SJSA1 (cell line): ENCODE measurements at regions not wholly inside any gene's neighbourhood (a gene's known extent, or its start where the extent isn't known, plus 50 kb on each side); places are given as distances from the start of the nearest gene placed in this dataset.

ENCODE experiments used
- DNase-seq, 2 experiments: peaks; one replicate each; pipeline ENCODE4 v3.0.0-alpha.2; 2015 to 2020; ENCODE audit warnings: low spot score in 2 of 2, low read depth in 1 of 2
- H3K27ac ChIP-seq: fragments of 250-450 bp; sonication (Bioruptor Pico); 2 replicates; pipeline ENCODE4 v1.5.1; 2020; ENCODE audit warnings: mild to moderate bottlenecking, moderate library complexity
- H3K27me3 ChIP-seq: fragments of 250-450 bp; sonication (Bioruptor Pico); replicated peaks from 2 replicates; pipeline ENCODE4 v1.5.1; 2020; ENCODE audit warnings: mild to moderate bottlenecking, moderate library complexity
- H3K36me3 ChIP-seq: fragments of 250-450 bp; sonication (Bioruptor Pico); 2 replicates; pipeline ENCODE4 v1.5.1; 2020; ENCODE audit warnings: mild to moderate bottlenecking
- H3K4me1 ChIP-seq: fragments of 250-450 bp; sonication (Bioruptor Pico); replicated peaks from 2 replicates; pipeline ENCODE4 v1.6.1; 2021; ENCODE audit warnings: mild to moderate bottlenecking
- H3K4me3 ChIP-seq: fragments of 250-450 bp; sonication (Bioruptor Pico); 2 replicates; pipeline ENCODE4 v1.5.1; 2020; ENCODE audit warnings: mild to moderate bottlenecking
- H3K9me3 ChIP-seq: fragments of 250-450 bp; sonication (Bioruptor Pico); replicated peaks from 2 replicates; pipeline ENCODE4 v1.5.1; 2020; ENCODE audit warnings: mild to moderate bottlenecking

DNA sequence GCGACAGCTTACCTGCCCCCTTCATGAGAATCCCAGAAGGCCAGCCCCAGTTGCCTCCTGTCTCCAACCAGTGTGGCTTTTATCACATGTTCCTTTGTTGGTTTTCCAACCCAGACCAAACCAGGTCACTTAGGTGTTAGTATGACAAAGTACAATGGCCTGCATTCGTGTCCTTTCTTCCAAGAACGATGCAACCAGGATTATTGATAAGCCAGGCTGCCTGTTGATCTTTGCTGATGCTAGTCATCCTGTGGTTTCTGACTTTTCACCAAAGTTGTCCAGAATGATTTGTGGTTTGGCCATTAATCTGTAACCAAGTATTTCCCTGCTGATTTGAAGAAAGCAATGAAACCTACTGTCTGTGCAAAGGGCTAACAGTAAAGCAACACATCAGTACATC is 191.4 kb downstream of the CYLD start:
- Histone ChIP-seq H3K4me1 (no peaks in the 10 kb centered on the region), H3K27me3 (no peaks in the 10 kb centered on the region), H3K9me3 (no peaks in the 10 kb centered on the region), H3K4me3 (no peak overlapping the region), H3K36me3 (no peaks in the 10 kb centered on the region), H3K27ac (no peak overlapping the region)
- DNase-seq, result no peak

- no peaks in the 10 kb centered on the region for H3K36me3 ChIP-seq
- no peaks in the 10 kb centered on the region for H3K4me1 ChIP-seq
- no peak overlapping the region for H3K27ac ChIP-seq
- no peak for DNase-seq
- no peak overlapping the region for H3K4me3 ChIP-seq
- H3K27me3 ChIP-seq, result no peaks in the 10 kb centered on the region
- H3K9me3 ChIP-seq, result no peaks in the 10 kb centered on the region
Measured at GRCh38 chr16:50932348-50932935, 190.6 kb downstream of the CYLD start.

- Histone ChIP-seq H3K27ac (no peak overlapping the region), H3K9me3 (no peaks in the 10 kb centered on the region), H3K27me3 (no peaks in the 10 kb centered on the region), H3K4me3 (no peak overlapping the region), H3K4me1 (no peaks in the 10 kb centered on the region), H3K36me3 (no peaks in the 10 kb centered on the region)
- DNase-seq, result no peak
Measured at GRCh38 chr16:50928065-50928464, 186.2 kb downstream of the CYLD start.

DNA sequence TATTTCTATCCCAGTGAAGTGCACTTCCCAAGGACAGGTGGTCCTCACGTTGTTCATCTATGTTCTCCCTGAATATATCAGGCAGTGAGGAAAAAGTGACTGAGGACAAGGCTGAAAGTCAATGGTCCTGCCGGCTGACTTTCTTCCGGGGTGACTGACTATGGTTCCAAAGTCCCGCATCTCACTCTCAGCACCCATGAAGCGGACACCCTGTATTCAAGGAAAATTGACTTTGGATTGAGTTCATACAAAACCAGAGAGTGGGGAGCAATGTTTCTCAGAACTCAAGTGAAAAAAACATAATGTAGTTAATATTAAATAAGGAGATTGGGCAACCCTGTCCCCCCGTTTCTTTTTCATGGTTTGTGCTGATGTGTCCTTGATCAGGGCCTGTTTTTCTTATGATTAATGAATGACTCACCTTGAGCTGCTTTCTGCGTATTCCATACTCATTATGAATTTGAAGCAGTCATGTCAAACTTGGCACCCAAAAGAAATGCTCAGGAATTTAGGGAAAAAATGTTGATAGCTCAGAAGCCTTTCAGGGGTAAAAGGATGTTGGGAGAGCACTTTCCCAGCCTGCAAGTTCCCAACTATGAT is 184.0 kb downstream of the CYLD start:
- H3K4me1 ChIP-seq, result no peaks in the 10 kb centered on the region
- H3K4me3 ChIP-seq, result no peak overlapping the region
- no peaks in the 10 kb centered on the region for H3K27me3 ChIP-seq
- no peaks in the 10 kb centered on the region for H3K9me3 ChIP-seq
- no peak overlapping the region for H3K27ac ChIP-seq
- no peak for DNase-seq
- no peaks in the 10 kb centered on the region for H3K36me3 ChIP-seq

DNA sequence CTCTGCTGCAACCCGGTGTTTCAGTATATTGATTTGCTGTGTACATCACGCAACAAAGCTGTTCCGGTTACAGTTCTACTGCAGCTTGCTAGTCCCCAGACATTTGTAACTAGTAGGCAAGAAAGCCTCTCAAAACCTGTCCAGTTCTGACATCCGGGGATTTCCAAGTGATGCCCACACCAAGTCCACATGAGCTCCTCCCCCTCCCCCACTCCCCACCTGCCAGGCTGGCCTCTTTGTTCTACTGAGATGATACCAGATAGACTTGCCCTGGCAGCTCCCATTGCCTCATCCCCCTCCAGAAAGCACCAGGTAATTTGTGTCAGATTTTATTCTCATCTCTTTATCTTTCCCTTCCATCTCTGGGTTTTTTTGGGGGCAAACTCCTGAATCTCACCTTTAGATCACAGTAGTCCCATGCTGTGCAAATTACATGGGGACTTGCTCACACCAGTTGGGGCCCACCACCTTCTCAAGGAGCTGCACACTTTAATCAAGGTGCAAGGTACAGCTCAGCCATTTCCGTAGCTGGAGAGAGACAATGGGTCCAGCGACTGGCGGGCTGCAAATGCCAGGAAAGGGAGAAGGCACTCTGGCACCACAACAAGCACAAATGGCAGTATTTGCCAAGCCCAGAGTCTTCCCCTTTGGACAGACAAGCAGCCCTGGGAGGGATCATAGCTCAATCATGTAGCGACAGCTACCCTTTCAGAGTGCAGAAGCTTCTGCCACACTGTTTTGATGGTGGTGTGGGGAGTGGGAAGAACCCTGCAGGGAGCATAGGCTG is 183.1 kb downstream of the CYLD start:
- H3K9me3 ChIP-seq, result no peaks in the 10 kb centered on the region
- no peak overlapping the region for H3K4me3 ChIP-seq
- H3K4me1 ChIP-seq, result no peaks in the 10 kb centered on the region
- H3K27me3 ChIP-seq, result no peaks in the 10 kb centered on the region
- H3K27ac ChIP-seq, result no peak overlapping the region
- DNase-seq, result no peak
- H3K36me3 ChIP-seq, result no peaks in the 10 kb centered on the region

DNA sequence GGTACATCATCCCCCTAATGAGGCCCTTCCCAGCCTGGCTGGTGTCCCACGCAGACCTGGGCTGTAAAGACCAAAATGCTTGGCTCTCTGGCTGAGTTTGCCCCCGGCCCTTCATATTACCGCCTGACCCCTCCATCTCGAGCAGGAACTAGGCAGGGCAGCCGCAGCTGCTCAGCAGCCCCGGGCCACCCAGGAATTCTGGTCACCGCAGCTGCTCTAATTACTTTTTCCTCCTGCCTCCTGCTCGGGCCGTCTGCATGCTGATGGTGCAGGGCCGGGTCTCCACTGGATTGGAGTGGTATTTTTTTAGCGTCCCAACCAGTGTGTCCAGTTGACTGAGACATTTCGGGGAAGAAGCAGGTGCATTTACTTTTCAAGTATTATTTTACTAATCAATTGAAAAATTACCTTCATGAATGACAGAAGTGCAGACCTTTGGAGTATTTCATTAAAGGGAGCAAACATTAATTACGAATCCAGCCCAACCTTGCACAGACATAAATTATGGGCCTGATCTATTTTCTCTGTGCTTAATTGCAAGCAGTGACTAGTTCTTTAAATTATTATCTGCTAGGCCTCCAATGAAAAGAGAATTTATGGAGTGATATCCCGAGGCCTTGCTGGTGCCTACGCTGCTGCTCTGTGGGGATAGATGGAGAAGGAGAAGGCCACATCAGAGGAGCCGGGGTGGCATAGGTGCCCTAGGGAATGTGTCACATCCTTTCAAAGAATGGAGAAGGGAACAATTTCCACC is 176.2 kb downstream of the CYLD start:
- Histone ChIP-seq H3K27ac (no peak overlapping the region), H3K27me3 (no peaks in the 10 kb centered on the region), H3K36me3 (no peaks in the 10 kb centered on the region), H3K4me1 (no peaks in the 10 kb centered on the region), H3K9me3 (no peaks in the 10 kb centered on the region), H3K4me3 (no peak overlapping the region)
- DNase-seq, result no peak

DNA sequence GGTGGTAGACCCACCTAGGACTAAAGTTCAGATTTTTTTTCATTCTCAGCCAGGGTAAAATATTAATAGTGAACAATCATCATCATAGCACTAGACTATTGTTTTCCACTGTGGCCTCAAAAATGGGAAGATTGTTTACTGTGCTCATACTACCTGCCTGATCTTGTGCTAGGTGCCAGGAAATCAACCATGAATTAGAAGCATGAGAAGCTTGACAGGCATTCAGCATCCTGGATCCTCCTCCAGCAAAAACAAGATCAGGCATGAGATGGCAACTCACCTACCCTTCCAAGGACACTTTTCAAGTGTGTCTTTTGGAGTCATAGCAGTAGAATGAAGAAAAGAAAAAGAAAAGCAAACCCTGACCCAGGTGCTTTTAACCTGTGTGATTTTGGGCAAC is 174.2 kb downstream of the CYLD start:
- no peaks in the 10 kb centered on the region for H3K27me3 ChIP-seq
- no peaks in the 10 kb centered on the region for H3K4me1 ChIP-seq
- DNase-seq, result no peak
- no peak overlapping the region for H3K4me3 ChIP-seq
- H3K9me3 ChIP-seq, result no peaks in the 10 kb centered on the region
- H3K27ac ChIP-seq, result no peak overlapping the region
- no peaks in the 10 kb centered on the region for H3K36me3 ChIP-seq

- Histone ChIP-seq H3K4me1 (no peaks in the 10 kb centered on the region), H3K4me3 (no peak overlapping the region), H3K36me3 (no peaks in the 10 kb centered on the region), H3K27ac (no peak overlapping the region), H3K9me3 (no peaks in the 10 kb centered on the region), H3K27me3 (no peaks in the 10 kb centered on the region)
- no peak for DNase-seq
Measured at GRCh38 chr16:50915120-50915519, 173.2 kb downstream of the CYLD start.

GRCh38 chr16:50910736-50911100 is 168.8 kb downstream of the CYLD start:
- Histone ChIP-seq H3K36me3 (no peaks in the 10 kb centered on the region), H3K27ac (no peak overlapping the region), H3K9me3 (no peaks in the 10 kb centered on the region), H3K27me3 (no peaks in the 10 kb centered on the region), H3K4me3 (no peak overlapping the region), H3K4me1 (no peaks in the 10 kb centered on the region)
- no peak for DNase-seq

GRCh38 chr16:50909831-50910735 is 168.2 kb downstream of the CYLD start:
- Histone ChIP-seq H3K4me3 (no peak overlapping the region), H3K36me3 (no peaks in the 10 kb centered on the region), H3K9me3 (no peaks in the 10 kb centered on the region), H3K4me1 (no peaks in the 10 kb centered on the region), H3K27ac (no peak overlapping the region), H3K27me3 (no peaks in the 10 kb centered on the region)
- DNase-seq, result no peak

DNA sequence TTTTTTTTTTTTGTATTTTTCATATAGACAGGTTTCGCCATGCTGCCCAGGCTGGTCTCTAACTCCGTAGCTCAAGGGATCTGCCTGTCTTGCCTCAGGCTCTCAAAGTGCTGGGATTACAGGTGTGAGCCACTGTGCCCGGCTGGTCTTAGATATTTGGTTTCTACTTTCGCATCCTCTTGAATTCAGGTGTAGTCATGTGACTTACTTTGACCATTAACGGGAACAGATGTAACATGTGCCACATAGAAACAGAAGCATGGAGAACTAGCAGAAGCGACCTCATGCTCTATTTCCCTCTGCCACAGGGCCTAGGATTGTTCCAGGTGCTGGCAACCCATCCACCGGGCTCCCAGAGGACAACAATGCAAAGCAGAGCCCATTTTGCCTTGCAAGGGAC is 166.6 kb downstream of the CYLD start:
- Histone ChIP-seq H3K27me3 (no peaks in the 10 kb centered on the region), H3K4me1 (no peaks in the 10 kb centered on the region), H3K27ac (no peak overlapping the region), H3K36me3 (no peaks in the 10 kb centered on the region), H3K9me3 (no peaks in the 10 kb centered on the region), H3K4me3 (no peak overlapping the region)
- no peak for DNase-seq

- H3K27me3 ChIP-seq, result no peaks in the 10 kb centered on the region
- no peaks in the 10 kb centered on the region for H3K36me3 ChIP-seq
- no peaks in the 10 kb centered on the region for H3K9me3 ChIP-seq
- H3K4me3 ChIP-seq, result no peak overlapping the region
- no peak overlapping the region for H3K27ac ChIP-seq
- no peaks in the 10 kb centered on the region for H3K4me1 ChIP-seq
- no peak for DNase-seq
Measured at GRCh38 chr16:50906454-50906853, 164.6 kb downstream of the CYLD start.

GRCh38 chr16:50902457-50902856 is 160.6 kb downstream of the CYLD start:
- no peaks in the 10 kb centered on the region for H3K27me3 ChIP-seq
- no peak for DNase-seq
- 0 out of 2 replicates have a peak, but pooled peaks cover under 1% of the 10 kb centered on the region for H3K9me3 ChIP-seq
- peaks cover 6% of the 10 kb centered on the region for H3K4me1 ChIP-seq
- H3K36me3 ChIP-seq, result no peaks in the 10 kb centered on the region
- H3K27ac ChIP-seq, result no peak overlapping the region
- no peak overlapping the region for H3K4me3 ChIP-seq
